Cardiac fibroblast (primary cell): ENCODE measurements at regions not wholly inside any gene's neighbourhood (a gene's known extent, or its start where the extent isn't known, plus 50 kb on each side); places are given as distances from the start of the nearest gene placed in this dataset.

Experiments
- DNase-seq, 2 donors: peaks; one replicate each; pipeline versions ENCODE4 v3.0.0 to v3.0.0-alpha.2; 2010; ENCODE audit warnings: low read depth in 2 of 2
- H3K4me3 ChIP-seq, 2 donors: replicated peaks in 1 of 2; 1 replicate in 1 of 2; 2 replicates in 1 of 2; pipeline ENCODE4 v1.5.1; 2011; ENCODE audit warnings: low read depth in 2 of 2, low read length in 2 of 2, mild to moderate bottlenecking in 2 of 2, moderate library complexity in 1 of 2
- CTCF ChIP-seq: IDR thresholded peaks from one replicate; pipeline ENCODE4 v1.5.1; 2011; ENCODE audit warnings: low read depth, mild to moderate bottlenecking, low read length, inconsistent platforms

DNA sequence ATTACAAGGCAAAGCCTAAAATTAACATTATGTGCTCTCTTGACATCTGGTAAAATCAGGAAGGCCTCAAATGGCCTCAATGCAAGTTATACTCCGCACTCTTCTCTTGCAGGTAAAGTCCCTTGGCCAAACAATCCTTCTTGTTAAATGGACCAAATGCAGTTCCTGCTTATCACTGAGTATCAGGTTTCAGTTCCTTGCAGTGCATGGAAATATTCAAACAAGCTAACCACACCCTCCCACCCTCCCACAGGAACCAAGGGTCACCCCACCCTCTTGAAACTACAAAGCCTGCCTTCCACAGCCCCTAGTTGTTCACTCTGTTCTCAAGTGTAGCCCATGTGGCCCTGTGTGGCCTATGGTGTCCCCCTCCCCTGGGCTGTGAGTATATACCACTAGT is 171.9 kb upstream of the CADPS start:
- no peak overlapping the region for H3K4me3 ChIP-seq
- TF ChIP-seq CTCF: no peak
- no peak for DNase-seq

DNA sequence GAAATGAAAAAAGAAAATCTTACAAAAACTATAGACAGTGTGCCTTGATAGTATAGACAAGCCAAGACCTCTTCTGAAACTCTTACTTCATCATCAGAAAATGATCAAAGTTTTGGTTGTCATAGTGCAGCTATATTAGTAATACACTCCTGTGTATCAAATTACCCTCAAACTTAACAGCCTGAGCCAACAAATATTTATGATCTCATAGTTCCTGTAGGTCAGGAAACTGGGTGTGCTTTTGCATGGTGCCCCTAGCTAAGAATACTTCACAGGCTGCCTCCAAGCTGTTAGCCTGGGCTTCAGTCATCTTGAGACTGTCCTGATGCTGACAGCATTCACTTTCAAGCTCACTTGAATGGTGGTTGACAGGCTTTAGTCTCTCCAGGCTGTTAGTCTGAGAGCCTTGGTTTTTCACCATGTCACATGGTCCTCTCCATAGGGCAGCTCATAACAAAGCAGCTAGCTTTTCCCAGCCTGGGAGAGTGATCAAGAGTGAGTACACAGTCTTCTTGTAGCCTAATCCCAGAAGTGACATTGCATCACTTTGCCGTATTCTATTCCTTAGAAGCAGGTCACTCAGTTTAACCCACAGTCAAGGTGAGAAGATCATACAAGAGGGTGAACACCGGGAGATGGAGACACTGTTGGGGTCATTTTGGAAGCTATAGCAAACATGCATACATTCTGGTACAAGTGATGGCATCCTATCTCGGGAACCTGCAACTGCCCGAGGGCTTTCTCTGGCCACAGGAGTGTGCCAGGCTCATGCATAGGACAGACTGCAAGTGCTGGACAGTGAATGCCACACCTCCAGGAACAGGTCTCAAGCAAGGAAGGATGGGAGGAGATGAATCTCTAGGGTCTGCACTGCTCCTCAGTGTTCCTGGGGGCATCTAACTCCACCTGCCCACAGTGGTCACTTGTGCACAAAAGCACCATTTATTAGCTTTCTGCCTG is 173.4 kb upstream of the CADPS start:
- H3K4me3 ChIP-seq: no peak overlapping the region
- no peak for TF ChIP-seq CTCF
- no peak for DNase-seq

DNA sequence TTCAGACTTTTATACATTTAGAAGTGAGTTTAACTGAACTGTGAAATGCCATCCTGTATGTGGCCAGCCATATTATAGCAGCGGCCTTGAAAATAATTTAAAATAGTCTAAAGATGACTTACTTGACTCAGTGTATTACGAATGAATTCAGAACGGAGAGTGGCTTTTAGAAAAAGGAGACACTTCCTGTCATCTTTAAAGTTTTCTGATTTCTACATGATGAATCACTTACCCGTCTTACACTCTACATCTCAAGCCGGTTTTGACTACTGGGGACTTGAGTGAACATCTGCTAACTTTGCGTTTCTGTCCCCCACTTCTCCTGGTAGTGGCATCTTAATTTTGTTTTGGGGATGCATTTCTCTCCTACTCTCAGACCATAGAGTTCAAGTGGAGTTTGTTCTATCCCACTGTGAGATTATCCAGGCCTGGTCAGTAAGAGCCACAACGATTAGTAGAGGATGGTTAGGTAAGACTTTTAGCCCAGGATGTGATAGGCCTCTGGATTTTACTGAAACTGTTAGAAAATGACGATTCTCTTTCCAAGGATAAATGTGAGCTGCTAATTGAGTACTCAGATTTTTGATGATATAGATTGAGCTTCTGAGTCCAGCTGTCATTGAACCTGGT is 175.4 kb upstream of the CADPS start:
- no peak for TF ChIP-seq CTCF
- peak in 1 of 2 donors; percentile 36 for DNase-seq
- no peak overlapping the region for H3K4me3 ChIP-seq

GRCh38 chr3:63051920-63052319 is 176.7 kb upstream of the CADPS start:
- no peak overlapping the region for H3K4me3 ChIP-seq
- DNase-seq: peak; percentile 3 to 43

GRCh38 chr3:63056932-63057331 is 181.7 kb upstream of the CADPS start:
- no peak for DNase-seq
- no peak for TF ChIP-seq CTCF
- H3K4me3 ChIP-seq: no peak overlapping the region

More at GRCh38 chr3:63051920-63052319, 176.7 kb upstream of the CADPS start:
- TF ChIP-seq CTCF: no peak

- no peak overlapping the region for H3K4me3 ChIP-seq
- no peak for DNase-seq
- TF ChIP-seq CTCF: no peak
These were observed 185.2 kb upstream of the CADPS start for GRCh38 chr3:63060412-63060811.
